Tibial nerve (tissue), 4 donors: ENCODE measurements at regions not wholly inside any gene's neighbourhood (a gene's known extent, or its start where the extent isn't known, plus 50 kb on each side); places are given as distances from the start of the nearest gene placed in this dataset.
"Not testable (repeated sequence)": the region's sequence is repeated elsewhere in the genome, so short reads cannot be mapped to it uniquely, and the experiment has no call there.

Experiments used
- DNase-seq, 2 donors: peaks; one replicate each; pipeline ENCODE4 v3.0.0-alpha.2; 2019; ENCODE audit warnings: low spot score in 2 of 2
- H3K27ac ChIP-seq, 4 donors: fragments of 200-600 bp; sonication (generic) in 3 of 4; one replicate each; pipeline ENCODE4 v1.5.1; 2017 to 2019; ENCODE audit warnings: mild to moderate bottlenecking in 1 of 4
- H3K27me3 ChIP-seq, 2 donors: fragments of 200-600 bp; sonication (generic) in 1 of 2; one replicate each; pipeline versions ENCODE4 v1.5.1 to v1.6.0; 2017 to 2019
- H3K36me3 ChIP-seq, 3 donors: fragments of 200-600 bp; sonication (generic); one replicate each; pipeline ENCODE4 v1.5.1; 2018 to 2019
- H3K4me1 ChIP-seq, 4 donors: fragments of 200-600 bp; sonication (generic) in 3 of 4; one replicate each; pipeline ENCODE4 v1.5.1; 2017 to 2019
- H3K4me3 ChIP-seq, 4 donors: fragments of 200-600 bp; sonication (generic) in 3 of 4; one replicate each; pipeline ENCODE4 v1.5.1; 2017 to 2019; ENCODE audit warnings: mild to moderate bottlenecking in 1 of 4, moderate library complexity in 1 of 4
- H3K9me3 ChIP-seq, 4 donors: fragments of 200-600 bp; sonication (generic) in 3 of 4; one replicate each; pipeline ENCODE4 v1.5.1; 2017 to 2019
- CTCF ChIP-seq, 5 experiments: fragments of 200-600 bp in 3 of 5; fragments of 450-650 bp in 2 of 5; sonication (generic) in 3 of 5; IDR thresholded peaks; one replicate each; pipeline ENCODE4 v1.5.1; 2016 to 2019; ENCODE audit warnings: antibody characterized with exemption in 5 of 5, mild to moderate bottlenecking in 3 of 5, moderate library complexity in 2 of 5
- EP300 ChIP-seq, 2 donors: sonication (generic); formaldehyde crosslinking; IDR thresholded peaks; one replicate each; pipeline ENCODE4 v1.6.1; 2017; ENCODE audit warnings: antibody characterized with exemption in 2 of 2, mild to moderate bottlenecking in 1 of 2
- POLR2A ChIP-seq, 2 donors: fragments of 450-650 bp; IDR thresholded peaks; one replicate each; pipeline ENCODE4 v1.6.1; 2017; ENCODE audit warnings: antibody characterized with exemption in 2 of 2, mild to moderate bottlenecking in 2 of 2, moderate library complexity in 2 of 2
- WGBS, 2 donors: methylation state at CpG; one replicate each; pipeline ENCODE4 v1.1.5; 2018; 5-methylcytosine and 5-hydroxymethylcytosine counted together

- 59 to 60% methylated on average over 2 of the region's 2 CpGs for WGBS, 2 donors
- Histone ChIP-seq H3K9me3 (no peaks in the 10 kb centered on the region), H3K27ac (no peak overlapping the region), H3K36me3 (no peaks in the 10 kb centered on the region), H3K4me3 (no peak overlapping the region), H3K4me1 (no peaks in the 10 kb centered on the region), H3K27me3 (no peaks in the 10 kb centered on the region)
- no peak for TF ChIP-seq POLR2A (IDR thresholded peaks at IDR 0.05)
- TF ChIP-seq EP300 (IDR thresholded peaks at IDR 0.05): no peak
- no peak for TF ChIP-seq CTCF (IDR thresholded peaks at IDR 0.05)
- no peak for DNase-seq
Measured at GRCh38 chr6:92259171-92259570, 1160.2 kb downstream of the EPHA7 start.

- H3K9me3 ChIP-seq: peaks cover 0 to 7% (median 0%) of the 10 kb centered on the region in 4 donors
- 74 to 82% methylated on average over 3 of the region's 3 CpGs for WGBS, 2 donors
Measured at GRCh38 chr6:92243315-92243714, 1176.0 kb downstream of the EPHA7 start.

GRCh38 chr6:92231171-92231701 lies 1188.1 kb downstream of the EPHA7 start:
- WGBS, 2 donors: 39 to 55% methylated on average over 1 of the region's 1 CpG
- Histone ChIP-seq H3K27me3 (no peaks in the 10 kb centered on the region), H3K9me3 (no peaks in the 10 kb centered on the region), H3K27ac (no peak overlapping the region), H3K36me3 (no peaks in the 10 kb centered on the region), H3K4me3 (no peak overlapping the region), H3K4me1 (no peaks in the 10 kb centered on the region)
- DNase-seq: no peak
- TF ChIP-seq EP300 (IDR thresholded peaks at IDR 0.05) (no peak), POLR2A (IDR thresholded peaks at IDR 0.05) (no peak), CTCF (IDR thresholded peaks at IDR 0.05) (no peak)

More at GRCh38 chr6:92243315-92243714, 1176.0 kb downstream of the EPHA7 start:
- no peaks in the 10 kb centered on the region for H3K36me3 ChIP-seq
- no peak overlapping the region for H3K27ac ChIP-seq
- H3K4me3 ChIP-seq: no peak overlapping the region
- no peaks in the 10 kb centered on the region for H3K27me3 ChIP-seq
- no peak for DNase-seq
- no peaks in the 10 kb centered on the region for H3K4me1 ChIP-seq
- no peak for TF ChIP-seq CTCF (IDR thresholded peaks at IDR 0.05)
- TF ChIP-seq EP300 (IDR thresholded peaks at IDR 0.05): no peak
- no peak for TF ChIP-seq POLR2A (IDR thresholded peaks at IDR 0.05)

GRCh38 chr6:92219987-92220386 lies 1199.4 kb downstream of the EPHA7 start:
- not testable (repeated sequence) for H3K36me3 ChIP-seq, H3K4me3 ChIP-seq, DNase-seq, H3K27me3 ChIP-seq, H3K27ac ChIP-seq, H3K4me1 ChIP-seq, H3K9me3 ChIP-seq
- WGBS, 2 donors: 92 to 93% methylated on average over 4 of the region's 4 CpGs

GRCh38 chr6:92216717-92217116 lies 1202.6 kb downstream of the EPHA7 start:
- TF ChIP-seq EP300 (IDR thresholded peaks at IDR 0.05) (no peak), POLR2A (IDR thresholded peaks at IDR 0.05) (no peak), CTCF (IDR thresholded peaks at IDR 0.05) (no peak)
- no peaks in the 10 kb centered on the region for H3K36me3 ChIP-seq
- peaks cover 0 to 4% (median 0%) of the 10 kb centered on the region in 4 donors for H3K9me3 ChIP-seq
- H3K27ac ChIP-seq: no peak overlapping the region
- H3K4me3 ChIP-seq: no peak overlapping the region
- DNase-seq: no peak
- WGBS, 2 donors: 69 to 93% methylated on average over 1 of the region's 1 CpG
- no peaks in the 10 kb centered on the region for H3K4me1 ChIP-seq
- no peaks in the 10 kb centered on the region for H3K27me3 ChIP-seq

GRCh38 chr6:92201618-92202017 lies 1217.7 kb downstream of the EPHA7 start:
- no peaks in the 10 kb centered on the region for H3K36me3 ChIP-seq
- DNase-seq: no peak
- no peaks in the 10 kb centered on the region for H3K27me3 ChIP-seq
- no peaks in the 10 kb centered on the region for H3K4me1 ChIP-seq
- no peak overlapping the region for H3K4me3 ChIP-seq
- no peak overlapping the region for H3K27ac ChIP-seq
- TF ChIP-seq POLR2A (IDR thresholded peaks at IDR 0.05) (no peak), EP300 (IDR thresholded peaks at IDR 0.05) (no peak), CTCF (IDR thresholded peaks at IDR 0.05) (no peak)
- H3K9me3 ChIP-seq: no peaks in the 10 kb centered on the region
